ENCODE measurements at regions not wholly inside any gene's neighbourhood (a gene's known extent, or its start where the extent isn't known, plus 50 kb on each side); places are given as distances from the start of the nearest gene placed in this dataset.

DNA sequence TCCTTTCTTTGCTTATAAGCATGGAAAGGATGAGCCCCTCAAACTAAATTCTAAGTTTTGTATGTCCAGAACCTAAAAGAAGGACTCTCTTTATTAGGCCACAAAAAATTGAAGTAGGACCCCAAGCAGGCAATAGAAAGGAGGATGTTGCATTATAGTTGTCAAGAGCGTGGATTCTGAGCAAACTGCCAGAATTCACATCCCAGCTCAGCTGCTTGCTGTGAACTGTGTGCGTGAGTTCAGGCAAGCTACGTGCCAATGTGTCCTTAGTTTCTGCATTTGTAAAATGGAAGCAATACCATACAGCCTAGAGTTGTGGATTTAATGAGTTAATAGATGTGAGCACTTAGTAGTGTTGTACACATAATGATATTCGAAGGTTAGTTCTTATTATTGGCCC is 70.6 kb upstream of the SLC44A1 start:
- TF ChIP-seq, protein P1, sequence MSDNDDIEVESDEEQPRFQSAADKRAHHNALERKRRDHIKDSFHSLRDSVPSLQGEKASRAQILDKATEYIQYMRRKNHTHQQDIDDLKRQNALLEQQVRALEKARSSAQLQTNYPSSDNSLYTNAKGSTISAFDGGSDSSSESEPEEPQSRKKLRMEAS (IDR thresholded peaks at IDR 0.05; ENCODE audit: insufficient read depth, insufficient read length), result no peak
- TF ChIP-seq, protein P2, sequence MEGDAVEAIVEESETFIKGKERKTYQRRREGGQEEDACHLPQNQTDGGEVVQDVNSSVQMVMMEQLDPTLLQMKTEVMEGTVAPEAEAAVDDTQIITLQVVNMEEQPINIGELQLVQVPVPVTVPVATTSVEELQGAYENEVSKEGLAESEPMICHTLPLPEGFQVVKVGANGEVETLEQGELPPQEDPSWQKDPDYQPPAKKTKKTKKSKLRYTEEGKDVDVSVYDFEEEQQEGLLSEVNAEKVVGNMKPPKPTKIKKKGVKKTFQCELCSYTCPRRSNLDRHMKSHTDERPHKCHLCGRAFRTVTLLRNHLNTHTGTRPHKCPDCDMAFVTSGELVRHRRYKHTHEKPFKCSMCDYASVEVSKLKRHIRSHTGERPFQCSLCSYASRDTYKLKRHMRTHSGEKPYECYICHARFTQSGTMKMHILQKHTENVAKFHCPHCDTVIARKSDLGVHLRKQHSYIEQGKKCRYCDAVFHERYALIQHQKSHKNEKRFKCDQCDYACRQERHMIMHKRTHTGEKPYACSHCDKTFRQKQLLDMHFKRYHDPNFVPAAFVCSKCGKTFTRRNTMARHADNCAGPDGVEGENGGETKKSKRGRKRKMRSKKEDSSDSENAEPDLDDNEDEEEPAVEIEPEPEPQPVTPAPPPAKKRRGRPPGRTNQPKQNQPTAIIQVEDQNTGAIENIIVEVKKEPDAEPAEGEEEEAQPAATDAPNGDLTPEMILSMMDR (IDR thresholded peaks at IDR 0.05; ENCODE audit: extremely low read depth in 1 of 2, insufficient read depth in 1 of 2, low read depth in 1 of 2, low read length in 2 of 2), result no peak
- no peak for TF ChIP-seq EZH2 (IDR thresholded peaks at IDR 0.05; ENCODE audit: borderline replicate concordance, low read depth, low read length, severe bottlenecking)

Data from endothelial cell of umbilical vein (primary cell).